K562 (cell line): ENCODE measurements at regions not wholly inside any gene's neighbourhood (a gene's known extent, or its start where the extent isn't known, plus 50 kb on each side); places are given as distances from the start of the nearest gene placed in this dataset.

Experiments
- ATAC-seq: fragments of 200-7000 bp; cut with Tn5 transposase; 3 replicates; pipeline ENCODE4 v1.9.1; 2020; ENCODE audit warnings: moderate library complexity
- BruUV-seq: library from RNA; stranded (reverse); fragments of 400-500 nt; replicated peaks from 2 replicates; lab custom pipeline; 2021; lab: Mats Ljungman, UMichigan
- CTCF ChIA-PET: fragments of 300-600 bp; formaldehyde crosslinking; extraction: SDS; loops from one replicate; lab custom pipeline; 2021; ENCODE audit warnings: low intra/inter-chr PET ratio; lab: Yijun Ruan, JAX
- POLR2A ChIA-PET: fragments of 300-600, 350-650 bp; sonication (Branson Sonifier 250); formaldehyde crosslinking; extraction: SDS; loops from one replicate; lab custom pipeline; 2021; ENCODE audit warnings: antibody characterized with exemption, inconsistent platforms; lab: Yijun Ruan, JAX
- DNase-seq, 4 experiments: peaks; one replicate each; pipeline versions ENCODE4 v3.0.0 to v3.0.0-alpha.2; 2011 to 2018; ENCODE audit warnings: low spot score in 3 of 4, mixed read lengths in 3 of 4; ENCODE audit errors: extremely low read depth in 1 of 4
- FAIRE-seq: peaks from 2 replicates; lab custom pipeline; 2011; peaks lifted over from hg19 to GRCh38; lab: Jason Lieb, UNC
- H2AFZ ChIP-seq: 2 replicates; pipeline ENCODE4 v1.6.0; 2011; ENCODE audit warnings: low read depth, low read length, control low read depth, inconsistent platforms
- H3K27ac ChIP-seq: fragments of 200-600 bp; 3 replicates; pipeline ENCODE4 v1.8.0; 2011; ENCODE audit warnings: low read depth, mild to moderate bottlenecking, control low read depth, inconsistent platforms, low read length, moderate library complexity, mixed read lengths; ENCODE audit errors: extremely low read depth
- H3K27me3 ChIP-seq, 2 experiments: fragments of 300-600 bp in 1 of 2; 2 replicates in 1 of 2; 3 replicates in 1 of 2; pipeline versions ENCODE4 v1.6.0 to v1.8.0; 2011; ENCODE audit warnings: inconsistent platforms in 2 of 2, low read length in 2 of 2, mild to moderate bottlenecking in 1 of 2, mixed read lengths in 1 of 2, moderate library complexity in 1 of 2; ENCODE audit not compliant: control insufficient read depth in 2 of 2, insufficient read depth in 2 of 2
- H3K36me3 ChIP-seq: fragments of 300-600 bp; 3 replicates; pipeline ENCODE4 v1.8.0; 2011; ENCODE audit warnings: mild to moderate bottlenecking, low read length, inconsistent platforms; ENCODE audit not compliant: control insufficient read depth, insufficient read depth
- H3K4me1 ChIP-seq, 2 experiments: fragments of 200-600 bp in 1 of 2; replicated peaks in 1 of 2; 2 replicates in 1 of 2; 3 replicates in 1 of 2; pipeline versions ENCODE4 v1.5.1 to v1.8.0; 2011; ENCODE audit warnings: inconsistent platforms in 2 of 2, low read length in 2 of 2, mild to moderate bottlenecking in 1 of 2, mixed read lengths in 1 of 2, moderate library complexity in 1 of 2; ENCODE audit not compliant: control insufficient read depth in 2 of 2, insufficient read depth in 2 of 2
- H3K4me2 ChIP-seq: 2 replicates; pipeline ENCODE4 v1.6.1; 2011; ENCODE audit warnings: low read length, control low read depth, inconsistent platforms, mixed read lengths; ENCODE audit not compliant: insufficient read depth
- H3K4me3 ChIP-seq: fragments of 200-600 bp; sonication (generic), shearing (Covaris generic); 2 replicates; pipeline ENCODE4 v1.5.1; 2016; ENCODE audit warnings: control low read depth, inconsistent platforms
- H3K79me2 ChIP-seq: fragments of 200-600 bp; 3 replicates; pipeline ENCODE4 v1.8.0; 2011; ENCODE audit warnings: low read length, inconsistent platforms; ENCODE audit not compliant: control insufficient read depth, insufficient read depth
- H3K9ac ChIP-seq, 2 experiments: 2 replicates each; pipeline versions ENCODE4 v1.6.0 to v1.6.1; 2011; ENCODE audit warnings: low read depth in 2 of 2, low read length in 2 of 2, control low read depth in 1 of 2, inconsistent platforms in 1 of 2, mild to moderate bottlenecking in 1 of 2, mixed read lengths in 1 of 2; ENCODE audit not compliant: insufficient read depth in 1 of 2
- H3K9me1 ChIP-seq: one replicate; pipeline ENCODE4 v1.6.0; 2011; ENCODE audit warnings: inconsistent platforms, mild to moderate bottlenecking, low read length, moderate library complexity; ENCODE audit not compliant: control insufficient read depth, insufficient read depth
- H3K9me3 ChIP-seq: replicated peaks from 2 replicates; pipeline ENCODE4 v1.5.1; 2011; ENCODE audit warnings: low read depth, low read length, inconsistent platforms; ENCODE audit not compliant: control insufficient read depth, insufficient read depth
- H4K20me1 ChIP-seq: replicated peaks from 2 replicates; pipeline ENCODE4 v1.6.1; 2011; ENCODE audit warnings: low read length, inconsistent platforms, mixed read lengths; ENCODE audit not compliant: control insufficient read depth, insufficient read depth
- BRF1 ChIP-seq: IDR thresholded peaks from 3 replicates; pipeline ENCODE4 v1.6.1; 2011; ENCODE audit warnings: borderline replicate concordance, mild to moderate bottlenecking; ENCODE audit not compliant: insufficient read length; ENCODE audit errors: extremely low read depth
- CREB1 ChIP-seq, 2 experiments: sonication (generic) in 1 of 2; formaldehyde crosslinking in 1 of 2; IDR thresholded peaks; 2 replicates each; pipeline versions ENCODE4 v1.6.1 to v1.8.0; 2012 to 2022; ENCODE audit warnings: inconsistent platforms in 1 of 2, mild to moderate bottlenecking in 1 of 2, missing genetic modification reagents in 1 of 2, moderate library complexity in 1 of 2
- EHMT2 ChIP-seq: fragments of 450-650 bp; IDR thresholded peaks from 2 replicates; pipeline ENCODE4 v1.6.1; 2018; ENCODE audit warnings: antibody characterized with exemption
- EP300 ChIP-seq: IDR thresholded peaks from 2 replicates; pipeline ENCODE4 v1.6.1; 2012; ENCODE audit warnings: low read length, improper control_type of control experiment
- HDAC2 ChIP-seq: fragments of 450-650 bp; IDR thresholded peaks from 2 replicates; pipeline ENCODE4 v1.6.1; 2016; ENCODE audit warnings: mild to moderate bottlenecking
- ILF3 ChIP-seq: fragments of 450-650 bp; IDR thresholded peaks from 2 replicates; pipeline ENCODE4 v1.6.1; 2018; ENCODE audit warnings: antibody characterized with exemption, mild to moderate bottlenecking, moderate library complexity, borderline replicate concordance
- ILK ChIP-seq: fragments of 450-650 bp; IDR thresholded peaks from 2 replicates; pipeline ENCODE4 v1.6.1; 2016; ENCODE audit warnings: missing genetic modification characterization, low read depth, mild to moderate bottlenecking, missing compliant biosample characterization, moderate library complexity, borderline replicate concordance
- NFATC3 ChIP-seq: fragments of 450-650 bp; IDR thresholded peaks from 2 replicates; pipeline ENCODE4 v1.6.1; 2017; ENCODE audit warnings: mild to moderate bottlenecking
- RBM25 ChIP-seq: fragments of 200-400 bp; formaldehyde crosslinking; IDR thresholded peaks from 2 replicates; pipeline ENCODE4 v1.6.1; 2018; ENCODE audit warnings: low read length, low read depth, moderate library complexity; ENCODE audit not compliant: severe bottlenecking
- RCOR1 ChIP-seq, 2 experiments: IDR thresholded peaks; 2 replicates each; pipeline ENCODE4 v1.6.1; 2012; ENCODE audit warnings: low read depth in 2 of 2, low read length in 2 of 2, borderline replicate concordance in 1 of 2, improper control_type of control experiment in 1 of 2
- SP1 ChIP-seq: sonication (generic); formaldehyde crosslinking; IDR thresholded peaks from 2 replicates; pipeline ENCODE4 v1.8.1; 2022; ENCODE audit warnings: mild to moderate bottlenecking, missing genetic modification reagents
- TCFL5 ChIP-seq: fragments of 250-450 bp; sonication (Bioruptor Pico); conservative IDR thresholded peaks from 2 replicates; pipeline ENCODE4 v1.6.1; 2021; ENCODE audit warnings: mild to moderate bottlenecking, moderate library complexity, matching md5 sums
- U2AF2 ChIP-seq: fragments of 200-400 bp; formaldehyde crosslinking; optimal IDR thresholded peaks from 2 replicates; pipeline ENCODE3; 2017; ENCODE audit warnings: low read depth, mild to moderate bottlenecking, low read length
- ZNF561 ChIP-seq: fragments of 450-650 bp; formaldehyde crosslinking; conservative IDR thresholded peaks from 2 replicates; pipeline ENCODE4 v1.4.0; 2020; ENCODE audit warnings: mild to moderate bottlenecking, moderate library complexity
- ZNF696 ChIP-seq: fragments of 250-450 bp; sonication (Bioruptor Pico); conservative IDR thresholded peaks from 2 replicates; pipeline ENCODE4 v1.4.0; 2020; ENCODE audit warnings: mild to moderate bottlenecking, moderate library complexity
- WGBS: fragments of 100-300 bp; shearing (Covaris generic); methylation state at CpG from one replicate; pipeline ENCODE4 v1.1.6; 2016; ENCODE audit warnings: low coverage, mixed read lengths; ENCODE audit not compliant: insufficient coverage; ENCODE audit errors: missing lambda C conversion rate; 5-methylcytosine and 5-hydroxymethylcytosine counted together
- in situ Hi-C: fragments of 300-500 bp; cut with MboI; formaldehyde crosslinking; loops from 4 replicates; pipeline ENCODE4 v1.15.0; 2018; ENCODE audit warnings: inconsistent platforms, mixed read lengths
- intact Hi-C: fragments of 100-400 bp; cut with micrococcal nuclease; formaldehyde crosslinking; loops from 2 replicates; pipeline ENCODE4 v1.14.2; 2022

DNA sequence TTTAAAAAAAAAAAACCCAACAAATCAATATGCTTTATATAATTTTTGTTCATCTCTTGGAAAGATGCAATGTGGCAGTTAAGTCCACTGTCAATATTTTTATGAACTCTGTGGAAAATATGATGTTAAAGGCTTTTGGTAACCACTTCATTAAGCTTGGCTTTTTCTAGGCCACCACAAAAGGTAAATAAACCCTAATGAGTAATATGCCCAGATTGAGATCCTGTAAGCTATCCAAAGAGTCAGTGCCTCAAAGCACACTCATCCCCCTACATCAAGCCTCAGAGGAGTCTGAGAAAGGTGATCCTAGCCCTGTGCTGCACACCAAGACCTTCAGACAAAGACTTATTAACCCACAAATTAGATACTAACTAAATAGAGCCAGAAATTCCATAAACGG is 121.1 kb downstream of the CDC5L start:
- Histone ChIP-seq H3K9me1 (no peaks in the 10 kb centered on the region), H3K27me3 (peaks cover 5 to 6% of the 10 kb centered on the region in 2 experiments; a peak in 4 of 5 replicates), H3K36me3 (no peaks in the 10 kb centered on the region), H4K20me1 (no peaks in the 10 kb centered on the region), H3K4me2 (no peak overlapping the region), H3K4me1 (no peaks in the 10 kb centered on the region), H3K27ac (no peak overlapping the region), H3K4me3 (no peak overlapping the region), H2AFZ (no peak overlapping the region), H3K9ac (no peak overlapping the region), H3K79me2 (no peaks in the 10 kb centered on the region)
- BruUV-seq = no TSS peak
- 0% methylated on average over 1 of the region's 1 CpG for WGBS
- intact Hi-C loops = no loop called here
- no peak for FAIRE-seq
- in situ Hi-C loops = no loop called here
- no peak for DNase-seq
- CTCF ChIA-PET = no interaction called here
- POLR2A ChIA-PET = interaction anchor here (1.0 kb wide), 2 partner anchors 11 to 17 kb away, joined by 3 read pairs; no protein-coding TSS in a partner anchor
- TF ChIP-seq TCFL5 (CRISPR knock-in tag) (no peak), SP1 (CRISPR knock-in tag) (no peak), HDAC2 (no peak), ZNF696 (CRISPR knock-in tag) (no peak), RBM25 (no peak), BRF1 (no peak), EP300 (no peak), CREB1 (IDR thresholded peaks at IDR 0.05) (no peak), CREB1 (CRISPR knock-in tag; IDR thresholded peaks at IDR 0.05) (no peak), RCOR1 (IDR thresholded peaks at IDR 0.05; ENCODE audit: borderline replicate concordance in 1 of 2, low read depth in 2 of 2, low read length in 2 of 2) (no peak), EHMT2 (no peak), ILK (no peak), NFATC3 (no peak), U2AF2 (no peak), ILF3 (no peak), ZNF561 (CRISPR knock-in tag) (no peak)
- TF ChIP-seq, all 486 proteins: peak for 0
- ATAC-seq = no peak
- no peaks in the 10 kb centered on the region for H3K9me3 ChIP-seq
